HCT116 (cell line): ENCODE measurements at regions not wholly inside any gene's neighbourhood (a gene's known extent, or its start where the extent isn't known, plus 50 kb on each side); places are given as distances from the start of the nearest gene placed in this dataset.

Experiments
- CTCF ChIP-seq, 3 experiments: fragments of 200-600 bp in 1 of 3; sonication (generic) in 1 of 3; IDR thresholded peaks in 2 of 3; conservative IDR thresholded peaks in 1 of 3; 2 replicates each; pipeline ENCODE4 v1.5.1; 2012 to 2017; ENCODE audit warnings: low read depth in 2 of 3, low read length in 2 of 3, antibody characterized with exemption in 1 of 3, borderline replicate concordance in 1 of 3, control low read depth in 1 of 3, mild to moderate bottlenecking in 1 of 3, mixed read lengths in 1 of 3, mixed run types in 1 of 3, moderate library complexity in 1 of 3; ENCODE audit not compliant: insufficient read depth in 1 of 3
- ELF1 ChIP-seq: IDR thresholded peaks from 2 replicates; pipeline ENCODE4 v1.6.1; 2012; ENCODE audit warnings: low read depth, borderline replicate concordance
- EZH2 ChIP-seq: fragments of 200-600 bp; sonication (generic); IDR thresholded peaks from 2 replicates; pipeline ENCODE4 v1.6.1; 2017; ENCODE audit warnings: antibody characterized with exemption, mixed run types
- EZH2phosphoT487 ChIP-seq: fragments of 200-600 bp; IDR thresholded peaks from 2 replicates; pipeline ENCODE4 v1.6.1; 2018; ENCODE audit warnings: antibody characterized with exemption, borderline replicate concordance
- FOSL1 ChIP-seq: IDR thresholded peaks from 2 replicates; pipeline ENCODE4 v1.6.1; 2012; ENCODE audit warnings: low read depth
- JUND ChIP-seq: IDR thresholded peaks from 2 replicates; pipeline ENCODE4 v1.6.1; 2012
- POLR2A ChIP-seq: IDR thresholded peaks from 2 replicates; pipeline ENCODE4 v1.7.0; 2011; ENCODE audit warnings: borderline replicate concordance; ENCODE audit not compliant: insufficient read depth, insufficient read length; ENCODE audit errors: extremely low read depth
- SIN3A ChIP-seq: IDR thresholded peaks from 2 replicates; pipeline ENCODE4 v1.6.1; 2012; ENCODE audit warnings: low read depth
- SRF ChIP-seq: IDR thresholded peaks from 2 replicates; pipeline ENCODE4 v1.6.1; 2012; ENCODE audit warnings: low read depth
- YY1 ChIP-seq: IDR thresholded peaks from 2 replicates; pipeline ENCODE4 v1.6.1; 2011; ENCODE audit warnings: low read length, low read depth, moderate library complexity, mild to moderate bottlenecking; ENCODE audit not compliant: insufficient replicate concordance; ENCODE audit errors: extremely low read depth

- TF ChIP-seq CTCF (IDR thresholded peaks at IDR 0.05 in 2 of 3, conservative IDR thresholded peaks at IDR 0.05 in 1 of 3; ENCODE audit: borderline replicate concordance in 1 of 3, insufficient read depth in 1 of 3, low read depth in 2 of 3, low read length in 2 of 3) (no peak), POLR2A (no peak), EZH2 (no peak), SRF (no peak), ELF1 (peak; percentile 32; the same call in 1 of the 2 replicates), SIN3A (no peak), FOSL1 (0 out of 2 replicates have a peak, but pooled peaks have one; percentile 12), EZH2phosphoT487 (no peak), YY1 (no peak), JUND (no peak)
These were observed 115.6 kb upstream of the AGAP1 start for GRCh38 chr2:235378246-235378645.
